Fibroblast of upper back skin (primary cell): ENCODE measurements at regions not wholly inside any gene's neighbourhood (a gene's known extent, or its start where the extent isn't known, plus 50 kb on each side); places are given as distances from the start of the nearest gene placed in this dataset.
A peak's percentile ranks its signal among the peaks of the same experiment; 100 is the strongest.
"Not testable (repeated sequence)": the region's sequence is repeated elsewhere in the genome, so short reads cannot be mapped to it uniquely, and the experiment has no call there.

Experiments used
- DNase-seq: peaks from one replicate; pipeline ENCODE4 v3.0.0-alpha.2; 2013

DNA sequence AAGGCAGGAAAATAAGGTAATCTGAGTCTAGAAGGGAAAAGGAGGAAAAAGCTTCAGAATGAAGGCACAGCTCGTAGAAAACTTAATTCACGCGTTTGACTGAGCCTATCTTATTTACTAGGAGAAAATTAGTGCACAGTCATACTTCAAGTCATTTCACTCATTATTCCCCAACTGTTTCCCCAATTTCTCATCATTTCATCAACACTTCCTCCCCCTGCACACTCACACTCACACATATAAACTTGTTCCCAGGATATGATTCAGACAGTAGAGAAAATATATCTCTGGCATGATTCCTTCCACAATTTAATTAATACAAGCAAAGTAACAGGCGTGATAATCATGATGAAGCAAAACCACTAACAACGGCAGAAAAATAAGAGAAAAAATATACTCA is 94.5 kb upstream of the F13A1 start:
- DNase-seq = peak; percentile 9

DNA sequence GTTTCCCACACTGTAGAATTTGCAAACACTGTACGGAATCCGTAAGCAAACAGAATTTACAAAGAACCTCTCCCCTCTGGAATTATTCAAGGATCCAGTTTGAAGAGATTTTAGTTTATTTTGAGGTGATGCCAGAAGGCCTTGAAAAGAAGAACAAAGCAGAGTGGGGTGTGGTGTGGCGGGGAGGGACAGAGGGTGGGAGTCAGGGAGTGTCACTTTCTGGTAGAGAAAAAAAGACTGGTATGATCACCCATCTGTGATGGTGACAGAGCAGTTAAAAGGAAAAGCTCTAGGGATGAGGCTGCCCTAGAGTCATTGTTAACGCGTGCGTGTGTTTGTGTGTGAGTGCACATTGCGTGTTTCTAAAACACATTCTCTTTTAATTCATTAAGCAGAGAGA is 97.0 kb upstream of the F13A1 start:
- DNase-seq = no peak

DNA sequence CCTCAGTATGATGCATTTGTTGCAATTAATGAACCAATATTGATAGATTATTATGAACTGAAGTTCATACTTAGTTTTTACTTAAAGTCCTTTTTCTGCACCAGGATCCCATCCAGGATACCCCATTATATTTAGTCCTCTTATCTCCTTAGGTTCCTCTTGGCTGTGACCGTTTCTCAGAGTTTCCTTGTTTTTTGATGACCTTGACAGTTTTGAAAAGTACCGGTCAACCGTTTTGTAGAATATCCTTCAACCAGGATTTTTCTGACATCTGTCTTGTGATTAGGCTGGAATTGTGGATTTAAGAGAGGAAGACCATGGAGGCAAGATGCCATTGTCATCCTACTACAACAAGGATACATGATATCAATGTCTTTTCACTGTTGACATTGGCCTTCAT is 98.0 kb upstream of the F13A1 start:
- DNase-seq = no peak

DNA sequence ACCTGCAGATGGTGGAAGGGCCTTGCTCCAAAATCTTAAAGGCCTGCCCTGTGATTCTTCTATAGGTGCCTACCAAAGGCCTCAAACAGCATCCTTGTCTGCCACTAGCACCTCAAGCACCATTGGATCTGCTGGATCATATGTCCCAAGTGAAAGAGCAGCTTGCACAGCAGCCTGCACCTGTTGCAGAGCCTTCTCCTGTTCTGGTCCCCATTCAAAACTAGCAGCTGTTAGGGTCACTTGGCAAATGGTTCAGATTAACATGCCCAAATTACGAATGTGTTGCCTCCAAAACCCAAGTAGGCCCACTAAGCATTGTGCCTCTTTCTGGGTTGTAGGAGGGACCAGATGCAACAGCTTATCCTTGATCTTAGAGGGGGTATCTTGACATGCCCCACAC is 99.6 kb upstream of the F13A1 start:
- no peak for DNase-seq

DNA sequence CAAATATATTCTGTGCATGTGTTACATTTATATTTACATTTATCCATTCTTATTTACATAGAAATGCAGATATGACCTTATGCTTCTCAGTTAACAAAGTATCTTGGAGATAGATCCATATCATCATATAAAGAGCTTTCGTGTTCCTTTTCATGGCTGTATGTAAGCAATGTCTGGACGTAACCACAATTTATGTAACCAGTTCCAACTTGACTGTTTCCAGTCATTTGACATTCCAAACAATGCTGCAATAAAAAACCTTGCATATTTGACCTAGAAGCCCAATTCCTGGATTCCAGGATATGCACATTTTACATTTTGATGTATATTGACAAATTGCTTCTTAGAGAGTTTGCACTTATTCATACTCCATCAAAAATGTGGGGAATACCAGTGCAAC is 113.7 kb upstream of the F13A1 start:
- peak; percentile 6 for DNase-seq

DNA sequence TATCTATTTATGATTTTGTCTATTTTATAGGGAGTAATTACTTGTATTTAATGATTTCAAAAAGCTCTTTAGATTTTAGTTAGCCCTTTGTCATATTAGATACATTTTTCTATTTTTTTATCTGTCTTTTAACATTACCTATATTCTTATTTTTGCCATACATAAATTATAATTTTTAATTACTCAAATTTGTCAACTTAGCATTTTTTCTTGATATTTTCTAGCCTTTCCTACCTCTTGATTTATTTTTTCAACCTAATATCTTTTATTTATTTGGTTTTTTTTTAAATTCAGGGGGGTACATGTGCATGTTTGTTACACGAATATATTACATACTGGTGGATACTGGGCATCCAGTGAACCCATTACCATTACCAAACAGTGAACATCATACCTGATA is 114.3 kb upstream of the F13A1 start:
- no peak for DNase-seq

DNA sequence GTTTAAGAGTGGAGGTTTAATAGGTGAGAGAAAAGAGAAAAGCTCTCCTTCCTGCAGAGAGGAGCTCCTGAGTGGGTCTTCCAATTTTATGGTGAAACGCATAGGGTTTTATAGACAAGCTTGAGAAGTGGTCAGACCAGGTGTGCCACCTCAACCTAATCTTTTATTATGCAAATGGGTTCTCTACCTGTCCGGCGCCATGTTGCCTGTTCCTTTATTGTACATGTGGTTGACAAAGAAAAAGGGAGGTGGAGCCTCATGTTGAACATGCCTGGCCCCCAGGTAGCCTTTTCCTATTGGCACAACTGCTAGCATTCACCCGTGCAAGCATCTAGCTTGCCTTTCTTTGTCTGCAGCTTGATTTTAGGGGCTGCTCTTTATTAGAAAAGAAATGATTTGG is 115.9 kb upstream of the F13A1 start:
- DNase-seq = no peak

DNA sequence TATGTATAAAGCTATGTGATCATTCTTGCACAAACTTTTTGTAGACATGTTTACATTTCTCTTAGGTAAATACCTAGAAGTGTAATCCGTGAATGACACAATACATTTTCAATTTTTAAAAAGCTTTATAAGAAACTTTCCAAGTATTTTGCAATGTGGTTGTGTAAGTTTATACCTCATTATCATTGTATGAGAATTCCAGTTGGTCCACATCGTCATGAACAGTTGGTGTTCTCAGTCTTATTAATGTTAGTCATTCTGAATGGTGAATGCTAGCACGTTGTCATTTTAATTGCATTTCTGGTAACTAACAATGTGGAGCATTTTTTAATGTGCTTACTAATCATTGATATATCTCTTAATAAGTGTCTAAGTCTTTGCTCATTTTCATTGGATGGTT is 116.5 kb upstream of the F13A1 start:
- DNase-seq = no peak

DNA sequence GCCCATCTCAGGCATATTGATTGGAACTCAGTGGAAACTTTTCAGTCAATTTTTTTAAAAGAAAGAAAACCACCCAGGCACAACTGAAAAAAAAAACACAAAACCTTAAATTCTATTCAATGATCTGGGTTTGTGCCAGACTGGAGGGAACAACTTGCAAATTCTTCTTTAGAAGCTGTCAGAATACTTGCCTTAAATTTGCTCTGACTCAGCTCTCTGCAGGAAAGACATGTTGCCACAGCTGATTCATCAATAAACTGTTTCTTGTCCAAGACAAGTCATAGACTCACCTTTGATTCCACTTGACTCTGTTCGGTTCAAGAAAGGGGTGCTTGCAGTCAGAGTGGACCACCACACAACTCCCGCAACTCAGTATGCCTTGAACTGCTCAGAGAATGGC is 117.8 kb upstream of the F13A1 start:
- peak; percentile 19 for DNase-seq

DNA sequence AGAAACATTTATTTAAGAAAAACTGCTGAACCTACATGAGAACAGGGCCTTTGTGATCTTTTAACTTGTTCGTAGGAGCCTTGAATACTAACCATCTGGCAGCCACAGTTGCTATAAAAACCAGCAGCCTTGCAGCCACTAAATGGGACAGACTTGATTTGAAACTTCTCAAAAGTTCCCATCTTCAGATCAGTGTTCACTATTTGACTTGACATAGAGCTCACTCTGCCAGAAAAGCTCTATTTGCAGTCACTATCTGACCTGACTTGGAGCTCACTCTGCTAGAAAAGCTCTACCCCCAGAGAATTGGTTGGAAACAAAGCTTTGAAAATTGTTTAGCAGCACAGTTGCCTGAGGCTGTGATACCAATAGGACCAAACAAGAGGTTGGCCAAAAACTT is 119.3 kb upstream of the F13A1 start:
- DNase-seq = no peak

DNA sequence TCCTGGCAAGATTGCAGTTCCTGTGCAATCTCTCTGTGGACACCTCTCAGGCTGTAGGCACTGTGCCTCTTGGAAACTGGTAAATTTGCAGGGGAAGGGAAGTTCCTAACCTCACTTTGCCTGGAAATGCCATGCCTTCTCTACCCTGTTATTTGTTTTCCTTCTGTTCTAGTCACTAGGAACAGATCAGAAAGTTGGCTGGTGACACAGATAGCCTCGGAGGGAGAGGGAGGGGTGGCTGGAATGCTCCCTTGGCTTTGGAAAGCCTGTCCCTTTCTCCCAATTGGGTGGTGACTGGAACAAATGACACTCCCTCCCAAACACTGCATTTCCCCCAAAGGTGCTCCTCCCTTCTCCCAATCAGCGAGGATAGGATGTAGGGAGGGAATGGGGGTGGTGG is 131.5 kb upstream of the F13A1 start:
- DNase-seq = no peak

DNA sequence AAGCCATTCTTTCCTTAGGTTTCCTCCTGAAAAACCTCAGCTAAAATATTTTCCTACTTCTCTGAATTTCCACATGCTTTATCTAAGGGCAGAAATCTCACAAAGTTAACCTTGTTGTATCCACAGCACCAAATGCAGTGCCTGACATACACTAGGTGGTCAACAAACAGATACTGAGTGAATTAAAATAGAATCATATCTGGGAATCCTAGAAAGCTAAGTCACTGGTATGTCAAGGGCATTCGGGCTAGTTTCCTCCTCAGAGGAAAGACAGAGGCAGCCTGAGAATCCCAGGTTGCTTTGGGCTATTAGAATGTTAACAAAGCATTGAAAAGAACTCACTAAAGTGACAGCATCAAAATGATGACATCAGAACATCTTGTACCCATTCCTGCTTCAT is 132.7 kb upstream of the F13A1 start:
- no peak for DNase-seq

DNA sequence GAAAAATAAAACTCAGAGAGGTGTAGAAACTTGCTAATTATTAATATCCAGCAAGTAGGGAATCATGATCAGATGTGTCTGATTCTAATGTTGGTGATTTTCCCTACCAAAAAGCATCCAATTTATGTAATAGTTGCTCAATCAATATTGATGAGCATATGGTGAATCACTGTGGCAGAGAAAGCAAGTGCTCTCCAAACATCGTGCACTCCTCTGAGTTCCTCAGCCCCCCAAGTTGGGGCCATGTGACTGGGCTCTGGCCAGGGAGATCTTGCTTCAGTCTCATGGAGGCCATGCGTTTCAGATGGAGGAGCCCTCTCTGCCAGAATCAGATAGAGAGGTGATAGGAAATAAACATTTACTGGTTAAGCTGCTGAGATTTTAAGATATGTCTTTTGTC is 133.2 kb upstream of the LY86 start:
- no peak for DNase-seq

DNA sequence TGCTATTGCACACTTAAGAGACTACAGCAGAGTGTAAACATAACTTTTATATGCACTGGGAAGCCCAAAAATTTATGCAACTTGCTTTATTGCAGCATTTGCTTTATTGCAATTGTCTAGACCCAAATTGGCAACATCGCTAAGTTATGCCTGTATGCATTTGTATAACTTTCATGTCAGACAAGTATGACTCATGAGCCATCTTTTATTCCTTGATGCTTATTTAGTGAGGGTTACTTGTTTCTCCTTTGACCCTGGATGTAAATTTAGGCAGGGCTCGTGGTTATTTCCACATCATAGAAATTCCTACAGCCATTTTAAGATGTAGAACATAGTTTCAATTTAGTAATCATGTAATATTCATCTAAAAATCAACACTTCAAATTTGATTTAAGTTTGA is 130.3 kb upstream of the LY86 start:
- no peak for DNase-seq

DNA sequence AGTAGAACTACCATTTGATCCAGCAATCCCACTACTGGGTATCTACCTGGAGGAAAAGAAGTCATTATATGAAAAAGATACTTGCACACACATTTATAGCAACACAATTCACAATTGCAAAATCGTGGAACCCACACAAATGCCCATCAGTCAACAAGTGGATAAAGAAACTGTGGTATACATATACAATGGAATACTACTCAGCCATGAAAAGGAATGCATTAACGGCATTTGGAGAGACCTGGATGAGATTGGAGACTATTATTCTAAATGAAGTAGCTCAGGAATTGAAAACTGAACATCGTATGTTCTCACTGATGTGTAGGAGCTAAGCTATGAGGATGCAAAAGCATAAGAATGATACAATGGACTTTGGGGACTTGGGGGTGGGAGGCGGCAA is 128.6 kb upstream of the LY86 start:
- not testable (repeated sequence) for DNase-seq

DNA sequence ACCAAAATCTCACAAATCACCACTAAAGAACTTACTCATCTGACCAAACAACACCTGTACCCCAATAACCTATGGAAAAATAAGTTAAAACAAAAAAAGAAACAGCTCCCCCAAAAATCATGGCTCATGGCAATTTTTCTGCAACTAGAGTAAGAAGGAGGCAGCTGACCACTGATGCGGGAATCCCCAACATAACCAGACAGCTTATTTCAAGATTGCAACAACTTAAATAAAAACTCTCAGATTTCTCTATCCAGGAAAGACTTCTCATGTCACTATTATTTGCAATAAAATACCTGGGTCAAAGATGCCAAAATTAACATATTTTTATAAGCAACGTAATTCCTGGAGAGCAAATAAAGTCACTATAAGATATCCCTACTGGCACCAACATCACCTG is 128.1 kb upstream of the LY86 start:
- no peak for DNase-seq

DNA sequence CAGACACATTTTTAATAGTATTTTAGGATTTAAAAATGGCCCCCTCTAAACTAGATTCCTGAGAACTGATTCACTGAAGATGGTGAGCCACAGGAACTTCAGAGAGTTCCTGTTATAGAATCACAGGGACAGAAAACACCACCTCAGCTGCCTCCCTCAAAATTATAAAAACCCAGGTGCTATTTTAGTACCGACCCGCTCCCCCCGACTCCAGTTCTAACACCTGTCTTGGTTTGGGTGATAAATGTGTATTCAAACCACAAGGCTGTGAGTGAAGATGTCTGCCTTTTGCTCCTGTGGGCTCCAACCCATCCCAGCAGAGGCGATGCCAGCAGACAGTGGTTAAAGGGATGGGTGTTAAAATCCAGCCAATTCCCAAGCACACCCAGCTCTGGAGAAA is 127.4 kb upstream of the LY86 start:
- DNase-seq = peak; percentile 47

DNA sequence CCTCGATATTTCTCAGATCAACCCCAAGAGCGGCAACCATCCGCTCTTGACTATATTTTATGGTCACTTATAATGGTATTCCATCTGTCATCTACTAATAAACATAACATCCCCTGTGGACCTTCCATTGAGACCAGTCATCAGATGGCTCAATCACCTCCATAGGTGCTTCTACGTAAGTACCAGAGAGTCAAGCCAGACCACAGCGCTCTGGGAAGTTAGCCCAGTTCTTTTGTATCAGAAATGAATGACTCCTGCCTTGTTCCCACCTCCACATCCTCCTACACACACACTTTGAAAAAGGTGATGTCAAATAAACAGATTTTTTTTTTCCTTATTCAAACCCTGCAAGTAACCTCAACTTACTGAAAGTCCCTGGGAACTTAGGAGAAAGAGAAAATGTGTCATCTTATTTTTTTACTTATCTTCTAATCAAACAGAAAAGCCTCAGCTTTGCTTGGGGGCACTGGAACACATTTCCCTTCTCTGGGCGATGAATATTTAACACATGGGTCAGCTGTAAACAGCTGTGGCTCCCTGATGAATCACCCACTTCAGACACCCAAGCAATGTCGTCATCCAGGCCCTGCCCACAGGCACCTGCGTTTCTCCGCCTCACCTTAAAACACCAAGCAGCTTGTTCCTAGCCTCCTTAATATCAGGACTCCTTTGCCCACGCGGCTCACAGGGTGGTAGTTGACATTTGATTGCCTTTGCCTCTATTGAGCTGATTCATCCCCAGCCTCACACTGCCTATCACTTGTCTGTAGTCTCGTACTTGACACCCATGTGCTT is 121.4 kb upstream of the LY86 start:
- no peak for DNase-seq

DNA sequence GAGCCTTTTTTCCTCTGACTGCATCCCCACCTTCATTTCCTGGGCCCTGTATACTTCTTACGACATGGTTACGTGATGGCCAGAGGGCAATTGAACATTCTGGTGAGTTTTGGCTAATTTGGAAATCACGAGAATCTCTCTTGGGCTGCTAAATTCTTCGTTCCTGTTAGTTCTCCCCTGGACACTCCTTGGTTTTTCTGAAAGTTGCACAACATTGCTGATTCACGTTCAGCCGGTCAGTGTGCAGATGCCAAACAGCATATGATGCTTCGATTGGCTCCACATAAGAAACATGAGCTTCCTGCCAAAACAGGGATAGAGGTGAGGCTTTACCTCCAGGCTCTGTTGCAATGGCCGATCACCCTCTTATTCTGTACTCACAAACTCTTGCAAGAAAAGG is 119.4 kb upstream of the LY86 start:
- DNase-seq = no peak

DNA sequence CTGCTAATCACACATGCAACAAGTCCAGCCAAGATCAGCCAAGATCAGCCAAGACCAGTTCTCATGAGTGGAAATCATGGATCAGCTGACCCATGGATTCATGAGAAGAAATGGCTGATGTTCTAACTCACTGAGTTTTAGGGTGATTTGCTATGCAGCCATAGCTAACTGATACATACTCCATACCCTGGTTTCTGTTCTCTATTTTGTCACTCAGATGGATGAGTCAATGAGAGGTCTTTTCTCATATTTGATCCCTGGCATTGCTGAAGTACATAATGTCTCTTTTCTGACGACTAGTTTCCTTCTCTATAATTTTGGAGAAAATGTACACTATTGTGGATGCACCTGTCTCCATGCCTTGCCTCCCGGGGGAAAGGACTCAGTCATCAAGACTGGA is 118.4 kb upstream of the LY86 start:
- DNase-seq = no peak

DNA sequence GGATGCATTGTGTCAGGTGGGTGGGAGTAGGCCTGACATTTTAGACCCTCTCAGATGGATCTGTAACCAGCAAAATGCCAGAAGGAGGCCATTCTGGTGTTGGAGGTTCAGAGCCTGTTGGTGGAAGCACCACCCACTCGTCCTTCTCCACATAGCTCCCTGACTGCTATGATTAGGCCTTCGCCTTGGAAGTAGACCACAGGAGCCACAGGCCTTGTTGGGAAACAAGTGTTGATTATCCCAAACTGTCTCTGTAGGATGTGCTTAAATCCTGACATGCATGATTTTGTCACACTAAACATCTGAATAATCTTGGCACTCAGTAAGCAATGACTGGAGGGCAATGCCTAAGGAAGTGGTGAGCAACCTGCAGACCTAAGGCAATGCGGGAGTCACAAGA is 117.2 kb upstream of the LY86 start:
- no peak for DNase-seq

DNA sequence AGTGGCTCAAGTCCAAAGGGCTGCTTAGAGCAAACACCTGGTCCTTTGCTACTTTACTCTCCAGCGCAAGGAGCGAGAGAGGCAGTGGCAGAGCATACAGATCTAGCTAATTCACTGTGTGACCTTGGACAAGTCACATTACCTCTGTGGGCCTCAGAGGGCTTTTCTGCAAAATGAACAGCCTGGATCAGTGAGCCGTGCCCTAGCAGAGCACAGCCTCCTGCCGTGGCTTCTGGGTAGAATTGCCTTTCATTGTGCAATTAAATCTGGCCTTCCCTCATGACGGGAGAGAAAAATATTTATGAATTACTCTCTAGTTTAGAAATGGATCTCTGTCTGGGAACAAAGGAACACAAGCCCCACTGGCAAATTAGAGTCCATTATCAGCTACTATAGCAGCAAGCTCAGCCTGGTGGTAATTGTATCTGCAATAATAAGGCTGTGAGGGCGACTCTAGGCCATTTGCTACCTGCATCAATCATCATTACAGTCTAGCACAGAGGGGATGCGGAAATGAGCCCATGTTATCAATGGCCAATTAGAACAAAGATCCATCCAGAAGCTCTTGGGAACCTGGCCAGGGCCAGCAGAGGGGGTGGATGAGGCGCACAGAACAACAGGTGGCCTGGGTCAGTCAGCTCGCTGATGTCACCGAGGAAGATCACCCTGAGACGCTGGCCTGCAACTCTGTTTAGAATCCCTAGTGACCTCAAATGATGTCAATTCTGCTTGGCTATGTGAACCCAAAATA is 114.2 kb upstream of the LY86 start:
- no peak for DNase-seq

DNA sequence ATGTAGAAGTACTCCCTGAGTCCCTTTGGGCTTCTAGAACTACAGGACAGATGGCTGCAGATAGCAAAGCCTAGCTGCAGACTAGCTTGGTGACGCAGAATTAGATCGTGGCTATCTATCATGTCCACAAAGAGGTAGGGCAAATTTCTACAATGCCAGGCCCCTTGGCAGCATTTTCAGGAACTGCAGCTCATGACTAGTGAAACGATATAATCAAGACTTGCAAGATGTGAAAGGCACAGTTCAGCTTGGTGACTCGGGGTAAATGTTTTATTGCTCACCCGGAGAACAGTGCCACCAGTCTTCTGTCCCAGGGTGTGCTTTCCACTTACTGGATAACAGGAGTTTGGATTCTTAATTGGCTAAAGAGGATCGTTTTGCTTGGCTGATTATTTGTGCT is 108.7 kb upstream of the LY86 start:
- DNase-seq = no peak

DNA sequence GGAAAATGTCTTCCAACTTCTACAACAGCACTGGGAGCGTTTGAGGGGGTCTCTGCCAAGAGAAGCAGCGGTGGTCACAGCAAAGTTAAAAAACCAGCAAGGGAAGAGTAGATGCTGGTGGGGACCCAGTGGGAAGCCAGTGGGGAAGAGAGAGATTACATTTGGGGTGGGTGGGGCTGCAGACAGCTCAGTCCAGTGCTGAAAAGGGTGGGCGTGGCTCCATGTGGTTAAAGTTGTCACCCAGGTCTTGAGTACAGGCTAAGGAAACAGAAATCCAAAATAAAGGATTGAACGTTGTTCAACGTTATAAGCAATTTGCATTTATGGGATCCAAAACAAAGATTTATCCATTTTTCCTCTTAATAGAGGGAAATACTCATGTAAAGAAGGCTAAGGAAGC is 106.3 kb upstream of the LY86 start:
- DNase-seq = no peak

DNA sequence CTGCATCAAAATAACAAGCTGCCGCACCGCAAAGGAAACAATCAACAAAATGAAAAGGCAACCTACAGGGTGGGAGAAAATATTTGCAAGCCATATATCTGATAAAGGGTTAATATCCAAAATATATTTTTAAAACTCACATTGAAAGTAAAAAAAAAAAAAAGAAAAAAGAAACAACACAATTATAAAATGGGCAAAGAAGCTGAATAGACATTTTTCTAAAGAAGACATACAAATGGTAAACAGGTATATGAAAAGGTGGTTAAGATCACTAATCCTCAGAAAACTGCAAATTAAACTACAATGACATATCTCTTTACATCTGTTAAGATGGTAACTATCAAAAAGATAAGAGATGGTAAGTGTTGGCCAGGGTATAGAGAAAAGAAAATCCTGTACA is 105.4 kb upstream of the LY86 start:
- no peak for DNase-seq
